ENCODE measurements at regions not wholly inside any gene's neighbourhood (a gene's known extent, or its start where the extent isn't known, plus 50 kb on each side); places are given as distances from the start of the nearest gene placed in this dataset.

- Histone ChIP-seq H2AFZ (ENCODE audit: low read length) (no peak overlapping the region), H3K36me3 (replicated peaks in 1 of 2; ENCODE audit: control insufficient read depth in 1 of 2, insufficient read depth in 2 of 2, low read length in 2 of 2) (no peaks in the 10 kb centered on the region), H3K4me1 (ENCODE audit: insufficient read depth, low read length) (no peaks in the 10 kb centered on the region), H4K20me1 (ENCODE audit: insufficient read depth, low read length) (no peaks in the 10 kb centered on the region), H3K4me2 (ENCODE audit: low read depth, low read length) (no peak overlapping the region), H3K9ac (ENCODE audit: insufficient read depth, low read depth, low read length) (no peak overlapping the region), H3K27me3 (ENCODE audit: control insufficient read depth in 1 of 2, insufficient read depth in 2 of 2, low read length in 2 of 2) (peaks cover 0 to 45% of the 10 kb centered on the region in 2 experiments), H3K27ac (ENCODE audit: extremely low read length, insufficient read depth, low read length) (no peak overlapping the region), H3K79me2 (ENCODE audit: insufficient read depth, low read length) (no peaks in the 10 kb centered on the region), H3K4me3 (replicated peaks in 1 of 3; ENCODE audit: insufficient read depth in 1 of 3, low read depth in 2 of 3, low read length in 3 of 3) (no peak overlapping the region), H3K9me3 (ENCODE audit: low read length) (no peaks in the 10 kb centered on the region)
- no peak for FAIRE-seq
- TF ChIP-seq ZNF230 (CRISPR knock-in tag; IDR thresholded peaks at IDR 0.05), result no peak
- no peak for TF ChIP-seq ZNF317 (CRISPR knock-in tag; IDR thresholded peaks at IDR 0.05)
- TF ChIP-seq ZNF580 (CRISPR knock-in tag; IDR thresholded peaks at IDR 0.05; ENCODE audit: borderline replicate concordance, low read depth), result no peak
- no peak for TF ChIP-seq IKZF4 (CRISPR knock-in tag; IDR thresholded peaks at IDR 0.05; ENCODE audit: borderline replicate concordance, low read depth, not compliant biosample characterization)
- TF ChIP-seq, protein P1, sequence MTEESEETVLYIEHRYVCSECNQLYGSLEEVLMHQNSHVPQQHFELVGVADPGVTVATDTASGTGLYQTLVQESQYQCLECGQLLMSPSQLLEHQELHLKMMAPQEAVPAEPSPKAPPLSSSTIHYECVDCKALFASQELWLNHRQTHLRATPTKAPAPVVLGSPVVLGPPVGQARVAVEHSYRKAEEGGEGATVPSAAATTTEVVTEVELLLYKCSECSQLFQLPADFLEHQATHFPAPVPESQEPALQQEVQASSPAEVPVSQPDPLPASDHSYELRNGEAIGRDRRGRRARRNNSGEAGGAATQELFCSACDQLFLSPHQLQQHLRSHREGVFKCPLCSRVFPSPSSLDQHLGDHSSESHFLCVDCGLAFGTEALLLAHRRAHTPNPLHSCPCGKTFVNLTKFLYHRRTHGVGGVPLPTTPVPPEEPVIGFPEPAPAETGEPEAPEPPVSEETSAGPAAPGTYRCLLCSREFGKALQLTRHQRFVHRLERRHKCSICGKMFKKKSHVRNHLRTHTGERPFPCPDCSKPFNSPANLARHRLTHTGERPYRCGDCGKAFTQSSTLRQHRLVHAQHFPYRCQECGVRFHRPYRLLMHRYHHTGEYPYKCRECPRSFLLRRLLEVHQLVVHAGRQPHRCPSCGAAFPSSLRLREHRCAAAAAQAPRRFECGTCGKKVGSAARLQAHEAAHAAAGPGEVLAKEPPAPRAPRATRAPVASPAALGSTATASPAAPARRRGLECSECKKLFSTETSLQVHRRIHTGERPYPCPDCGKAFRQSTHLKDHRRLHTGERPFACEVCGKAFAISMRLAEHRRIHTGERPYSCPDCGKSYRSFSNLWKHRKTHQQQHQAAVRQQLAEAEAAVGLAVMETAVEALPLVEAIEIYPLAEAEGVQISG (CRISPR knock-in tag; IDR thresholded peaks at IDR 0.05), result no peak
- TF ChIP-seq ZNF232 (CRISPR knock-in tag; IDR thresholded peaks at IDR 0.05; ENCODE audit: borderline replicate concordance), result no peak
- no peak for TF ChIP-seq ZNF550 (CRISPR knock-in tag; IDR thresholded peaks at IDR 0.05; ENCODE audit: borderline replicate concordance)
- TF ChIP-seq, protein P2, sequence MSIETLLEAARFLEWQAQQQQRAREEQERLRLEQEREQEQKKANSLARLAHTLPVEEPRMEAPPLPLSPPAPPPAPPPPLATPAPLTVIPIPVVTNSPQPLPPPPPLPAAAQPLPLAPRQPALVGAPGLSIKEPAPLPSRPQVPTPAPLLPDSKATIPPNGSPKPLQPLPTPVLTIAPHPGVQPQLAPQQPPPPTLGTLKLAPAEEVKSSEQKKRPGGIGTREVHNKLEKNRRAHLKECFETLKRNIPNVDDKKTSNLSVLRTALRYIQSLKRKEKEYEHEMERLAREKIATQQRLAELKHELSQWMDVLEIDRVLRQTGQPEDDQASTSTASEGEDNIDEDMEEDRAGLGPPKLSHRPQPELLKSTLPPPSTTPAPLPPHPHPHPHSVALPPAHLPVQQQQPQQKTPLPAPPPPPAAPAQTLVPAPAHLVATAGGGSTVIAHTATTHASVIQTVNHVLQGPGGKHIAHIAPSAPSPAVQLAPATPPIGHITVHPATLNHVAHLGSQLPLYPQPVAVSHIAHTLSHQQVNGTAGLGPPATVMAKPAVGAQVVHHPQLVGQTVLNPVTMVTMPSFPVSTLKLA (IDR thresholded peaks at IDR 0.05), result no peak
- TF ChIP-seq MIER3 (CRISPR knock-in tag; IDR thresholded peaks at IDR 0.05; ENCODE audit: borderline replicate concordance), result no peak
- no peak for TF ChIP-seq ZBTB21 (CRISPR knock-in tag; IDR thresholded peaks at IDR 0.05)
- TF ChIP-seq, protein P3, sequence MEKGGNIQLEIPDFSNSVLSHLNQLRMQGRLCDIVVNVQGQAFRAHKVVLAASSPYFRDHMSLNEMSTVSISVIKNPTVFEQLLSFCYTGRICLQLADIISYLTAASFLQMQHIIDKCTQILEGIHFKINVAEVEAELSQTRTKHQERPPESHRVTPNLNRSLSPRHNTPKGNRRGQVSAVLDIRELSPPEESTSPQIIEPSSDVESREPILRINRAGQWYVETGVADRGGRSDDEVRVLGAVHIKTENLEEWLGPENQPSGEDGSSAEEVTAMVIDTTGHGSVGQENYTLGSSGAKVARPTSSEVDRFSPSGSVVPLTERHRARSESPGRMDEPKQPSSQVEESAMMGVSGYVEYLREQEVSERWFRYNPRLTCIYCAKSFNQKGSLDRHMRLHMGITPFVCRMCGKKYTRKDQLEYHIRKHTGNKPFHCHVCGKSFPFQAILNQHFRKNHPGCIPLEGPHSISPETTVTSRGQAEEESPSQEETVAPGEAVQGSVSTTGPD (CRISPR knock-in tag; IDR thresholded peaks at IDR 0.05), result no peak
- TF ChIP-seq ZBTB7B (CRISPR knock-in tag; IDR thresholded peaks at IDR 0.05), result no peak
- TF ChIP-seq ZNF549 (CRISPR knock-in tag; IDR thresholded peaks at IDR 0.05), result no peak
- TF ChIP-seq ZNF790 (CRISPR knock-in tag; IDR thresholded peaks at IDR 0.05; ENCODE audit: borderline replicate concordance), result no peak
- TF ChIP-seq, protein P4, sequence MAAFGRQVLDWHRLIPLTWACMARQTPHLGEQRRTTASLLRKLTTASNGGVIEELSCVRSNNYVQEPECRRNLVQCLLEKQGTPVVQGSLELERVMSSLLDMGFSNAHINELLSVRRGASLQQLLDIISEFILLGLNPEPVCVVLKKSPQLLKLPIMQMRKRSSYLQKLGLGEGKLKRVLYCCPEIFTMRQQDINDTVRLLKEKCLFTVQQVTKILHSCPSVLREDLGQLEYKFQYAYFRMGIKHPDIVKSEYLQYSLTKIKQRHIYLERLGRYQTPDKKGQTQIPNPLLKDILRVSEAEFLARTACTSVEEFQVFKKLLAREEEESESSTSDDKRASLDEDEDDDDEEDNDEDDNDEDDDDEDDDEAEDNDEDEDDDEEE (CRISPR knock-in tag; IDR thresholded peaks at IDR 0.05), result no peak
- ChIA-PET CTCF (ENCODE audit: low intra/inter-chr PET ratio, low total read pairs) (no interaction called here), POLR2A (no interaction called here)
- 22% methylated on average over 10 of the region's 19 CpGs for WGBS (ENCODE audit: low lambda C conversion rate)
- intact Hi-C loops (cut with micrococcal nuclease; ENCODE audit: unreplicated experiment) (no loop called here), in situ Hi-C loops (cut with HindIII; ENCODE audit: extremely low pct_ligation_motif_present, low pct_unique_long_range_greater_than_20kb) (no loop called here)
- BruUV-seq (replicated peaks), result no TSS peak
- no peak for ATAC-seq
- DNase-seq (ENCODE audit: low spot score), result no peak
Measured at GRCh38 chr18:78584459-78585022, 395.1 kb upstream of the SALL3 start.

Data from HepG2 (cell line).